ENCODE measurements at regions not wholly inside any gene's neighbourhood (a gene's known extent, or its start where the extent isn't known, plus 50 kb on each side); places are given as distances from the start of the nearest gene placed in this dataset.

GRCh38 chr18:70416496-70416895 is 127.7 kb downstream of the SOCS6 start:
- Mint-ChIP-seq H3K4me1 (no peaks in the 10 kb centered on the region), H3K4me3 (no peak overlapping the region), H3K27ac (no peak overlapping the region), H3K36me3 (no peaks in the 10 kb centered on the region), H3K27me3 (ENCODE audit: low read depth) (no peaks in the 10 kb centered on the region), H3K9me3 (no peaks in the 10 kb centered on the region)
- POLR2A ChIA-PET = no interaction called here
- ATAC-seq (no peak), DNase-seq (ENCODE audit: low spot score) (no peak)
- CTCF ChIA-PET = no interaction called here
- no peak for TF ChIP-seq FOXP4 (CRISPR knock-in tag; IDR thresholded peaks at IDR 0.05)
- TF ChIP-seq ATF3 (CRISPR knock-in tag; conservative IDR thresholded peaks at IDR 0.05) = no peak
- TF ChIP-seq JAZF1 (CRISPR knock-in tag; IDR thresholded peaks at IDR 0.05) = no peak
- TF ChIP-seq FOXP1 (CRISPR knock-in tag; IDR thresholded peaks at IDR 0.05; ENCODE audit: borderline replicate concordance) = no peak
- no peak for TF ChIP-seq MXD4 (CRISPR knock-in tag; IDR thresholded peaks at IDR 0.05; ENCODE audit: borderline replicate concordance)
- TF ChIP-seq ZNF232 (CRISPR knock-in tag; IDR thresholded peaks at IDR 0.05) = no peak
- no peak for TF ChIP-seq ATF1 (CRISPR knock-in tag; IDR thresholded peaks at IDR 0.05)
- TF ChIP-seq ESRRA (CRISPR knock-in tag; IDR thresholded peaks at IDR 0.05; ENCODE audit: borderline replicate concordance) = no peak
- no peak for TF ChIP-seq E2F5 (CRISPR knock-in tag; IDR thresholded peaks at IDR 0.05)
- no peak for TF ChIP-seq ZNF512 (CRISPR knock-in tag; IDR thresholded peaks at IDR 0.05; ENCODE audit: borderline replicate concordance)

- H3K27ac Mint-ChIP-seq = no peak overlapping the region
- H3K4me3 Mint-ChIP-seq = no peak overlapping the region
- ChIA-PET POLR2A (no interaction called here), CTCF (interaction anchor here (0.5 kb wide), 1 partner anchor 85 kb away, joined by 4 read pairs; no protein-coding TSS in a partner anchor)
- TF ChIP-seq ZNF416 (CRISPR knock-in tag; IDR thresholded peaks at IDR 0.05) = no peak
- TF ChIP-seq FOXP4 (CRISPR knock-in tag; IDR thresholded peaks at IDR 0.05) = no peak
- TF ChIP-seq KAT7 (CRISPR knock-in tag; IDR thresholded peaks at IDR 0.05; ENCODE audit: borderline replicate concordance) = no peak
- TF ChIP-seq ZNF396 (CRISPR knock-in tag; IDR thresholded peaks at IDR 0.05; ENCODE audit: borderline replicate concordance) = no peak
- no peak for TF ChIP-seq HMGXB4 (CRISPR knock-in tag; IDR thresholded peaks at IDR 0.05)
- TF ChIP-seq GTF2I (CRISPR knock-in tag; conservative IDR thresholded peaks at IDR 0.05) = no peak
- TF ChIP-seq NR3C1 (CRISPR knock-in tag; conservative IDR thresholded peaks at IDR 0.05; ENCODE audit: low read depth) = no peak
- no peak for DNase-seq (ENCODE audit: low spot score)
- no peaks in the 10 kb centered on the region for H3K27me3 Mint-ChIP-seq (ENCODE audit: low read depth)
- no peaks in the 10 kb centered on the region for H3K4me1 Mint-ChIP-seq
- H3K9me3 Mint-ChIP-seq = no peaks in the 10 kb centered on the region
- peak; percentile 88 for ATAC-seq
- no peaks in the 10 kb centered on the region for H3K36me3 Mint-ChIP-seq
Observed at GRCh38 chr18:70415823-70416488, 127.1 kb downstream of the SOCS6 start.
